PC-3 (cell line): ENCODE measurements at regions not wholly inside any gene's neighbourhood (a gene's known extent, or its start where the extent isn't known, plus 50 kb on each side); places are given as distances from the start of the nearest gene placed in this dataset.

Source experiments
- EZH2phosphoT487 ChIP-seq: fragments of 300-600 bp; sonication (generic); IDR thresholded peaks from 2 replicates; pipeline ENCODE4 v1.6.1; 2018; ENCODE audit warnings: mild to moderate bottlenecking, antibody characterized with exemption, low read length, borderline replicate concordance
- TF ChIP-seq, protein P1 (sequence below): fragments of 300-600 bp; sonication (generic); conservative IDR thresholded peaks from 2 replicates; pipeline ENCODE4 v1.5.1; 2017; ENCODE audit warnings: antibody characterized with exemption, low read depth, mild to moderate bottlenecking, low read length

DNA sequence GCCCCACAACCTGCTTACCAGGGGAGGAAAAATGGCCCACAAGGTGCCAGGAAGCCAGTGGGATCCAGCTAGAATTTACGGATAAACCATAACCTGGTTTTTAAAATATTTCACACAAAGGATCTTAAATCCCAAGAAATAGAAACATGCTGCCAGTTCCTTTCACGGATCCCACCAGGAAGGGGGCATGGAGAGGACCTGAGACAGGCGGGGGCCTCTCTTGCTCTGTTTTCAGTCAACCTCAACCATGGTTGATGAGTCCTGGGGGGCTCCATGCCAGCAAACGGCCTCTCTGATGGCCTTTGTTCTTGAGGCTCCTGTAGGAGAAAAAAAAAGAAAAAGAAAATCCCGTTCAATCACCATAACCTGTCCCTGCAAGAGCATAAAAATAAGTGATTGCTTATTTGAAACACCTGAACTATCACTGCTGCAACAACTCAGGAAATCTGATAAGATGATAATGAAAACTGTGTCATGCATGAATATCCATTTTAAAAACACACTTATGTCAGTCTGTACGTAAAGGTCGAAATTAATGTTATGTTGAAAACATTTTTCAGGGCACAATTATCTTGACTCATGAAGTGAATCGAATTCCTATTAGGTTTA lies 125.8 kb upstream of the CST7 start:
- no peak for TF ChIP-seq EZH2phosphoT487
- TF ChIP-seq, protein P1, sequence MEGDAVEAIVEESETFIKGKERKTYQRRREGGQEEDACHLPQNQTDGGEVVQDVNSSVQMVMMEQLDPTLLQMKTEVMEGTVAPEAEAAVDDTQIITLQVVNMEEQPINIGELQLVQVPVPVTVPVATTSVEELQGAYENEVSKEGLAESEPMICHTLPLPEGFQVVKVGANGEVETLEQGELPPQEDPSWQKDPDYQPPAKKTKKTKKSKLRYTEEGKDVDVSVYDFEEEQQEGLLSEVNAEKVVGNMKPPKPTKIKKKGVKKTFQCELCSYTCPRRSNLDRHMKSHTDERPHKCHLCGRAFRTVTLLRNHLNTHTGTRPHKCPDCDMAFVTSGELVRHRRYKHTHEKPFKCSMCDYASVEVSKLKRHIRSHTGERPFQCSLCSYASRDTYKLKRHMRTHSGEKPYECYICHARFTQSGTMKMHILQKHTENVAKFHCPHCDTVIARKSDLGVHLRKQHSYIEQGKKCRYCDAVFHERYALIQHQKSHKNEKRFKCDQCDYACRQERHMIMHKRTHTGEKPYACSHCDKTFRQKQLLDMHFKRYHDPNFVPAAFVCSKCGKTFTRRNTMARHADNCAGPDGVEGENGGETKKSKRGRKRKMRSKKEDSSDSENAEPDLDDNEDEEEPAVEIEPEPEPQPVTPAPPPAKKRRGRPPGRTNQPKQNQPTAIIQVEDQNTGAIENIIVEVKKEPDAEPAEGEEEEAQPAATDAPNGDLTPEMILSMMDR = no peak
